WTC11 (cell line): ENCODE measurements at regions not wholly inside any gene's neighbourhood (a gene's known extent, or its start where the extent isn't known, plus 50 kb on each side); places are given as distances from the start of the nearest gene placed in this dataset.

ENCODE experiments used
- ESRRA ChIP-seq: sonication (generic); formaldehyde crosslinking; IDR thresholded peaks from 2 replicates; pipeline ENCODE4 v1.8.1; 2022; ENCODE audit warnings: mild to moderate bottlenecking, missing genetic modification reagents, borderline replicate concordance
- FOXK1 ChIP-seq: sonication (generic); formaldehyde crosslinking; IDR thresholded peaks from 2 replicates; pipeline ENCODE4 v1.8.0; 2022; ENCODE audit warnings: mild to moderate bottlenecking, moderate library complexity, missing genetic modification reagents
- GTF2I ChIP-seq: fragments of 250-450 bp; sonication (Bioruptor Pico); conservative IDR thresholded peaks from 2 replicates; pipeline ENCODE4 v1.4.0; 2021; ENCODE audit warnings: mild to moderate bottlenecking
- JAZF1 ChIP-seq: fragments of 250-450 bp; sonication (Bioruptor Pico); IDR thresholded peaks from 2 replicates; pipeline ENCODE4 v1.9.0; 2021; ENCODE audit warnings: moderate library complexity, mild to moderate bottlenecking, inconsistent platforms
- KAT7 ChIP-seq: sonication (generic); formaldehyde crosslinking; IDR thresholded peaks from 2 replicates; pipeline ENCODE4 v1.8.1; 2023; ENCODE audit warnings: missing genetic modification reagents, mild to moderate bottlenecking, borderline replicate concordance
- NFE2L1 ChIP-seq: sonication (generic); formaldehyde crosslinking; IDR thresholded peaks from 2 replicates; pipeline ENCODE4 v1.8.1; 2023; ENCODE audit warnings: missing genetic modification reagents
- SMAD3 ChIP-seq: sonication (generic); formaldehyde crosslinking; IDR thresholded peaks from 2 replicates; pipeline ENCODE4 v1.8.0; 2022; ENCODE audit warnings: missing genetic modification reagents, mild to moderate bottlenecking, borderline replicate concordance
- ZNF671 ChIP-seq: fragments of 250-450 bp; sonication (Bioruptor Pico); IDR thresholded peaks from 2 replicates; pipeline ENCODE4 v1.8.0; 2021; ENCODE audit warnings: mild to moderate bottlenecking
- TF ChIP-seq, protein P1 (sequence below): sonication (generic); formaldehyde crosslinking; IDR thresholded peaks from 2 replicates; pipeline ENCODE4 v1.8.0; 2022; ENCODE audit warnings: missing genetic modification reagents
- TF ChIP-seq, protein P2 (sequence below): sonication (generic); formaldehyde crosslinking; IDR thresholded peaks from 2 replicates; pipeline ENCODE4 v1.8.1; 2023; ENCODE audit warnings: mild to moderate bottlenecking, missing genetic modification reagents, moderate library complexity
- TF ChIP-seq, protein P3 (sequence below): sonication (generic); formaldehyde crosslinking; IDR thresholded peaks from 2 replicates; pipeline ENCODE4 v1.8.1; 2023; ENCODE audit warnings: mild to moderate bottlenecking, missing genetic modification reagents, borderline replicate concordance
- TF ChIP-seq, protein P4 (sequence below): sonication (generic); formaldehyde crosslinking; IDR thresholded peaks from 2 replicates; pipeline ENCODE4 v1.8.1; 2022; ENCODE audit warnings: missing genetic modification reagents, borderline replicate concordance
- TF ChIP-seq, protein P5 (sequence below): fragments of 200-600 bp; IDR thresholded peaks from 2 replicates; pipeline ENCODE4 v1.8.0; 2022; ENCODE audit warnings: antibody characterized with exemption
- TF ChIP-seq, protein P6 (sequence below): sonication (generic); formaldehyde crosslinking; IDR thresholded peaks from 2 replicates; pipeline ENCODE4 v1.8.0; 2023; ENCODE audit warnings: mild to moderate bottlenecking, missing genetic modification reagents
- TF ChIP-seq, protein P7 (sequence below): sonication (generic); formaldehyde crosslinking; IDR thresholded peaks from 2 replicates; pipeline ENCODE4 v1.8.0; 2022; ENCODE audit warnings: mild to moderate bottlenecking, missing genetic modification reagents

DNA sequence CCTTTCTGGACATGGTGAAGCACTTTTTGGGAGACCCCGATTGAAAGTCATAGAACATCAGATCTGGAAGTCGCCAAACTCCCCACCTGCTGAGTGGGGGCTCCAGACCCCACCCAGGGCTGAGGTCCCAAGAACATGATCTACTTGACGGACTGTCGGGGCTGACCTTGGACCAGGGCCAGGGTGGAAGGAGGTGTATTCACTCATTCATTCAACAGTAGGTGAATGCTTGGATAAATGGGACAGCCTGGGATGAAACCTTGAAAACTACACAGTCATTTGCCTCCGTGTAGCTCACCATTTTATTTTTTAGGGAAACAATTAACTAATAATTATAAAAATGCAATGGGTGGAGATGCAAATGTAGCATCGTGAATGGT, 629.0 kb downstream of the BRD1 start (continued):
- TF ChIP-seq, protein P1, sequence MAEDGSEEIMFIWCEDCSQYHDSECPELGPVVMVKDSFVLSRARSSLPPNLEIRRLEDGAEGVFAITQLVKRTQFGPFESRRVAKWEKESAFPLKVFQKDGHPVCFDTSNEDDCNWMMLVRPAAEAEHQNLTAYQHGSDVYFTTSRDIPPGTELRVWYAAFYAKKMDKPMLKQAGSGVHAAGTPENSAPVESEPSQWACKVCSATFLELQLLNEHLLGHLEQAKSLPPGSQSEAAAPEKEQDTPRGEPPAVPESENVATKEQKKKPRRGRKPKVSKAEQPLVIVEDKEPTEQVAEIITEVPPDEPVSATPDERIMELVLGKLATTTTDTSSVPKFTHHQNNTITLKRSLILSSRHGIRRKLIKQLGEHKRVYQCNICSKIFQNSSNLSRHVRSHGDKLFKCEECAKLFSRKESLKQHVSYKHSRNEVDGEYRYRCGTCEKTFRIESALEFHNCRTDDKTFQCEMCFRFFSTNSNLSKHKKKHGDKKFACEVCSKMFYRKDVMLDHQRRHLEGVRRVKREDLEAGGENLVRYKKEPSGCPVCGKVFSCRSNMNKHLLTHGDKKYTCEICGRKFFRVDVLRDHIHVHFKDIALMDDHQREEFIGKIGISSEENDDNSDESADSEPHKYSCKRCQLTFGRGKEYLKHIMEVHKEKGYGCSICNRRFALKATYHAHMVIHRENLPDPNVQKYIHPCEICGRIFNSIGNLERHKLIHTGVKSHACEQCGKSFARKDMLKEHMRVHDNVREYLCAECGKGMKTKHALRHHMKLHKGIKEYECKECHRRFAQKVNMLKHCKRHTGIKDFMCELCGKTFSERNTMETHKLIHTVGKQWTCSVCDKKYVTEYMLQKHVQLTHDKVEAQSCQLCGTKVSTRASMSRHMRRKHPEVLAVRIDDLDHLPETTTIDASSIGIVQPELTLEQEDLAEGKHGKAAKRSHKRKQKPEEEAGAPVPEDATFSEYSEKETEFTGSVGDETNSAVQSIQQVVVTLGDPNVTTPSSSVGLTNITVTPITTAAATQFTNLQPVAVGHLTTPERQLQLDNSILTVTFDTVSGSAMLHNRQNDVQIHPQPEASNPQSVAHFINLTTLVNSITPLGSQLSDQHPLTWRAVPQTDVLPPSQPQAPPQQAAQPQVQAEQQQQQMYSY, result no peak
- TF ChIP-seq GTF2I (CRISPR knock-in tag) (no peak), ESRRA (no peak), JAZF1 (CRISPR knock-in tag) (no peak), KAT7 (CRISPR knock-in tag) (no peak), ZNF671 (CRISPR knock-in tag) (no peak), SMAD3 (CRISPR knock-in tag) (no peak), NFE2L1 (no peak), FOXK1 (no peak)
- TF ChIP-seq, protein P2, sequence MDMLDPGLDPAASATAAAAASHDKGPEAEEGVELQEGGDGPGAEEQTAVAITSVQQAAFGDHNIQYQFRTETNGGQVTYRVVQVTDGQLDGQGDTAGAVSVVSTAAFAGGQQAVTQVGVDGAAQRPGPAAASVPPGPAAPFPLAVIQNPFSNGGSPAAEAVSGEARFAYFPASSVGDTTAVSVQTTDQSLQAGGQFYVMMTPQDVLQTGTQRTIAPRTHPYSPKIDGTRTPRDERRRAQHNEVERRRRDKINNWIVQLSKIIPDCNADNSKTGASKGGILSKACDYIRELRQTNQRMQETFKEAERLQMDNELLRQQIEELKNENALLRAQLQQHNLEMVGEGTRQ (CRISPR knock-in tag), result no peak
- TF ChIP-seq, protein P3, sequence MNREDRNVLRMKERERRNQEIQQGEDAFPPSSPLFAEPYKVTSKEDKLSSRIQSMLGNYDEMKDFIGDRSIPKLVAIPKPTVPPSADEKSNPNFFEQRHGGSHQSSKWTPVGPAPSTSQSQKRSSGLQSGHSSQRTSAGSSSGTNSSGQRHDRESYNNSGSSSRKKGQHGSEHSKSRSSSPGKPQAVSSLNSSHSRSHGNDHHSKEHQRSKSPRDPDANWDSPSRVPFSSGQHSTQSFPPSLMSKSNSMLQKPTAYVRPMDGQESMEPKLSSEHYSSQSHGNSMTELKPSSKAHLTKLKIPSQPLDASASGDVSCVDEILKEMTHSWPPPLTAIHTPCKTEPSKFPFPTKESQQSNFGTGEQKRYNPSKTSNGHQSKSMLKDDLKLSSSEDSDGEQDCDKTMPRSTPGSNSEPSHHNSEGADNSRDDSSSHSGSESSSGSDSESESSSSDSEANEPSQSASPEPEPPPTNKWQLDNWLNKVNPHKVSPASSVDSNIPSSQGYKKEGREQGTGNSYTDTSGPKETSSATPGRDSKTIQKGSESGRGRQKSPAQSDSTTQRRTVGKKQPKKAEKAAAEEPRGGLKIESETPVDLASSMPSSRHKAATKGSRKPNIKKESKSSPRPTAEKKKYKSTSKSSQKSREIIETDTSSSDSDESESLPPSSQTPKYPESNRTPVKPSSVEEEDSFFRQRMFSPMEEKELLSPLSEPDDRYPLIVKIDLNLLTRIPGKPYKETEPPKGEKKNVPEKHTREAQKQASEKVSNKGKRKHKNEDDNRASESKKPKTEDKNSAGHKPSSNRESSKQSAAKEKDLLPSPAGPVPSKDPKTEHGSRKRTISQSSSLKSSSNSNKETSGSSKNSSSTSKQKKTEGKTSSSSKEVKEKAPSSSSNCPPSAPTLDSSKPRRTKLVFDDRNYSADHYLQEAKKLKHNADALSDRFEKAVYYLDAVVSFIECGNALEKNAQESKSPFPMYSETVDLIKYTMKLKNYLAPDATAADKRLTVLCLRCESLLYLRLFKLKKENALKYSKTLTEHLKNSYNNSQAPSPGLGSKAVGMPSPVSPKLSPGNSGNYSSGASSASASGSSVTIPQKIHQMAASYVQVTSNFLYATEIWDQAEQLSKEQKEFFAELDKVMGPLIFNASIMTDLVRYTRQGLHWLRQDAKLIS (CRISPR knock-in tag), result no peak
- TF ChIP-seq, protein P4, sequence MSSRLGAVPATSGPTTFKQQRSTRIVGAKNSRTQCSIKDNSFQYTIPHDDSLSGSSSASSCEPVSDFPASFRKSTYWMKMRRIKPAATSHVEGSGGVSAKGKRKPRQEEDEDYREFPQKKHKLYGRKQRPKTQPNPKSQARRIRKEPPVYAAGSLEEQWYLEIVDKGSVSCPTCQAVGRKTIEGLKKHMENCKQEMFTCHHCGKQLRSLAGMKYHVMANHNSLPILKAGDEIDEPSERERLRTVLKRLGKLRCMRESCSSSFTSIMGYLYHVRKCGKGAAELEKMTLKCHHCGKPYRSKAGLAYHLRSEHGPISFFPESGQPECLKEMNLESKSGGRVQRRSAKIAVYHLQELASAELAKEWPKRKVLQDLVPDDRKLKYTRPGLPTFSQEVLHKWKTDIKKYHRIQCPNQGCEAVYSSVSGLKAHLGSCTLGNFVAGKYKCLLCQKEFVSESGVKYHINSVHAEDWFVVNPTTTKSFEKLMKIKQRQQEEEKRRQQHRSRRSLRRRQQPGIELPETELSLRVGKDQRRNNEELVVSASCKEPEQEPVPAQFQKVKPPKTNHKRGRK (CRISPR knock-in tag), result no peak
- TF ChIP-seq, protein P5, sequence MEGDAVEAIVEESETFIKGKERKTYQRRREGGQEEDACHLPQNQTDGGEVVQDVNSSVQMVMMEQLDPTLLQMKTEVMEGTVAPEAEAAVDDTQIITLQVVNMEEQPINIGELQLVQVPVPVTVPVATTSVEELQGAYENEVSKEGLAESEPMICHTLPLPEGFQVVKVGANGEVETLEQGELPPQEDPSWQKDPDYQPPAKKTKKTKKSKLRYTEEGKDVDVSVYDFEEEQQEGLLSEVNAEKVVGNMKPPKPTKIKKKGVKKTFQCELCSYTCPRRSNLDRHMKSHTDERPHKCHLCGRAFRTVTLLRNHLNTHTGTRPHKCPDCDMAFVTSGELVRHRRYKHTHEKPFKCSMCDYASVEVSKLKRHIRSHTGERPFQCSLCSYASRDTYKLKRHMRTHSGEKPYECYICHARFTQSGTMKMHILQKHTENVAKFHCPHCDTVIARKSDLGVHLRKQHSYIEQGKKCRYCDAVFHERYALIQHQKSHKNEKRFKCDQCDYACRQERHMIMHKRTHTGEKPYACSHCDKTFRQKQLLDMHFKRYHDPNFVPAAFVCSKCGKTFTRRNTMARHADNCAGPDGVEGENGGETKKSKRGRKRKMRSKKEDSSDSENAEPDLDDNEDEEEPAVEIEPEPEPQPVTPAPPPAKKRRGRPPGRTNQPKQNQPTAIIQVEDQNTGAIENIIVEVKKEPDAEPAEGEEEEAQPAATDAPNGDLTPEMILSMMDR, result no peak
- TF ChIP-seq, protein P6, sequence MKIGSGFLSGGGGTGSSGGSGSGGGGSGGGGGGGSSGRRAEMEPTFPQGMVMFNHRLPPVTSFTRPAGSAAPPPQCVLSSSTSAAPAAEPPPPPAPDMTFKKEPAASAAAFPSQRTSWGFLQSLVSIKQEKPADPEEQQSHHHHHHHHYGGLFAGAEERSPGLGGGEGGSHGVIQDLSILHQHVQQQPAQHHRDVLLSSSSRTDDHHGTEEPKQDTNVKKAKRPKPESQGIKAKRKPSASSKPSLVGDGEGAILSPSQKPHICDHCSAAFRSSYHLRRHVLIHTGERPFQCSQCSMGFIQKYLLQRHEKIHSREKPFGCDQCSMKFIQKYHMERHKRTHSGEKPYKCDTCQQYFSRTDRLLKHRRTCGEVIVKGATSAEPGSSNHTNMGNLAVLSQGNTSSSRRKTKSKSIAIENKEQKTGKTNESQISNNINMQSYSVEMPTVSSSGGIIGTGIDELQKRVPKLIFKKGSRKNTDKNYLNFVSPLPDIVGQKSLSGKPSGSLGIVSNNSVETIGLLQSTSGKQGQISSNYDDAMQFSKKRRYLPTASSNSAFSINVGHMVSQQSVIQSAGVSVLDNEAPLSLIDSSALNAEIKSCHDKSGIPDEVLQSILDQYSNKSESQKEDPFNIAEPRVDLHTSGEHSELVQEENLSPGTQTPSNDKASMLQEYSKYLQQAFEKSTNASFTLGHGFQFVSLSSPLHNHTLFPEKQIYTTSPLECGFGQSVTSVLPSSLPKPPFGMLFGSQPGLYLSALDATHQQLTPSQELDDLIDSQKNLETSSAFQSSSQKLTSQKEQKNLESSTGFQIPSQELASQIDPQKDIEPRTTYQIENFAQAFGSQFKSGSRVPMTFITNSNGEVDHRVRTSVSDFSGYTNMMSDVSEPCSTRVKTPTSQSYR (CRISPR knock-in tag), result no peak
- TF ChIP-seq, protein P7, sequence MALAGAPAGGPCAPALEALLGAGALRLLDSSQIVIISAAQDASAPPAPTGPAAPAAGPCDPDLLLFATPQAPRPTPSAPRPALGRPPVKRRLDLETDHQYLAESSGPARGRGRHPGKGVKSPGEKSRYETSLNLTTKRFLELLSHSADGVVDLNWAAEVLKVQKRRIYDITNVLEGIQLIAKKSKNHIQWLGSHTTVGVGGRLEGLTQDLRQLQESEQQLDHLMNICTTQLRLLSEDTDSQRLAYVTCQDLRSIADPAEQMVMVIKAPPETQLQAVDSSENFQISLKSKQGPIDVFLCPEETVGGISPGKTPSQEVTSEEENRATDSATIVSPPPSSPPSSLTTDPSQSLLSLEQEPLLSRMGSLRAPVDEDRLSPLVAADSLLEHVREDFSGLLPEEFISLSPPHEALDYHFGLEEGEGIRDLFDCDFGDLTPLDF (CRISPR knock-in tag), result no peak
- TF ChIP-seq, all 79 proteins: peak for 0
